HepG2 (cell line): ENCODE measurements at regions not wholly inside any gene's neighbourhood (a gene's known extent, or its start where the extent isn't known, plus 50 kb on each side); places are given as distances from the start of the nearest gene placed in this dataset.

Source experiments
- FOXM1 ChIP-seq: sonication (generic); formaldehyde crosslinking; IDR thresholded peaks from 2 replicates; pipeline ENCODE4 v1.5.0; 2020; ENCODE audit warnings: missing genetic modification reagents
- GABPB1 ChIP-seq: IDR thresholded peaks from 2 replicates; pipeline ENCODE4 v1.6.1; 2016; ENCODE audit warnings: mild to moderate bottlenecking, missing genetic modification reagents, moderate library complexity, missing compliant biosample characterization
- GFI1 ChIP-seq: sonication (generic); formaldehyde crosslinking; IDR thresholded peaks from 2 replicates; pipeline ENCODE4 v1.5.0; 2020; ENCODE audit warnings: missing genetic modification reagents, mild to moderate bottlenecking, borderline replicate concordance
- HNRNPL ChIP-seq: fragments of 200-400 bp; formaldehyde crosslinking; IDR thresholded peaks from 2 replicates; pipeline ENCODE4 v1.6.1; 2017; ENCODE audit warnings: mild to moderate bottlenecking, low read depth, low read length
- KAT2B ChIP-seq: fragments of 150-350 bp; IDR thresholded peaks from 2 replicates; pipeline ENCODE4 v1.6.1; 2014; ENCODE audit warnings: low read depth, low read length, borderline replicate concordance
- MEF2D ChIP-seq: sonication (generic); formaldehyde crosslinking; IDR thresholded peaks from 2 replicates; pipeline ENCODE4 v1.5.1; 2020; ENCODE audit warnings: mild to moderate bottlenecking, missing genetic modification reagents
- NBN ChIP-seq: fragments of 450-650 bp; conservative IDR thresholded peaks from 2 replicates; pipeline ENCODE4 v1.6.1; 2017
- NCOA1 ChIP-seq: sonication (generic); formaldehyde crosslinking; IDR thresholded peaks from 2 replicates; pipeline ENCODE4 v1.9.0; 2021; ENCODE audit warnings: missing genetic modification reagents
- REXO4 ChIP-seq: sonication (generic); formaldehyde crosslinking; IDR thresholded peaks from 2 replicates; pipeline ENCODE4 v1.8.0; 2022; ENCODE audit warnings: missing genetic modification reagents, mild to moderate bottlenecking, borderline replicate concordance
- RFX5 ChIP-seq: IDR thresholded peaks from 2 replicates; pipeline ENCODE4 v1.6.1; 2011; ENCODE audit warnings: low read depth, low read length, improper control_type of control experiment
- ZNF557 ChIP-seq: sonication (generic); formaldehyde crosslinking; IDR thresholded peaks from 2 replicates; pipeline ENCODE4 v1.4.0; 2020; ENCODE audit warnings: missing genetic modification reagents
- ZNF672 ChIP-seq: sonication (generic); formaldehyde crosslinking; IDR thresholded peaks from 2 replicates; pipeline ENCODE4 v1.8.1; 2022; ENCODE audit warnings: missing genetic modification reagents
- ZNF773 ChIP-seq: sonication (generic); formaldehyde crosslinking; IDR thresholded peaks from 2 replicates; pipeline ENCODE4 v1.4.0; 2020; ENCODE audit warnings: missing genetic modification reagents, borderline replicate concordance
- ZSCAN29 ChIP-seq: sonication (generic); formaldehyde crosslinking; conservative IDR thresholded peaks from 2 replicates; pipeline ENCODE4 v1.4.0; 2020; ENCODE audit warnings: mild to moderate bottlenecking, missing genetic modification reagents
- TF ChIP-seq, protein P1 (sequence below): sonication (generic); formaldehyde crosslinking; IDR thresholded peaks from 2 replicates; pipeline ENCODE4 v1.5.1; 2020; ENCODE audit warnings: mild to moderate bottlenecking, missing genetic modification reagents, borderline replicate concordance
- TF ChIP-seq, protein P2 (sequence below): IDR thresholded peaks from 2 replicates; pipeline ENCODE4 v1.4.0; 2020; ENCODE audit warnings: mild to moderate bottlenecking, missing genetic modification reagents
- TF ChIP-seq, protein P3 (sequence below): sonication (generic); formaldehyde crosslinking; IDR thresholded peaks from 2 replicates; pipeline ENCODE4 v1.5.0; 2020; ENCODE audit warnings: missing genetic modification reagents
- TF ChIP-seq, protein P4 (sequence below): sonication (generic); formaldehyde crosslinking; IDR thresholded peaks from 2 replicates; pipeline ENCODE4 v1.4.0; 2020; ENCODE audit warnings: missing genetic modification reagents
- TF ChIP-seq, protein P5 (sequence below): sonication (generic); formaldehyde crosslinking; conservative IDR thresholded peaks from 2 replicates; pipeline ENCODE4 v1.4.0; 2020; ENCODE audit warnings: missing genetic modification reagents
- TF ChIP-seq, protein P6 (sequence below): sonication (generic); formaldehyde crosslinking; IDR thresholded peaks from 2 replicates; pipeline ENCODE4 v1.8.1; 2022; ENCODE audit warnings: mild to moderate bottlenecking, missing genetic modification reagents

DNA sequence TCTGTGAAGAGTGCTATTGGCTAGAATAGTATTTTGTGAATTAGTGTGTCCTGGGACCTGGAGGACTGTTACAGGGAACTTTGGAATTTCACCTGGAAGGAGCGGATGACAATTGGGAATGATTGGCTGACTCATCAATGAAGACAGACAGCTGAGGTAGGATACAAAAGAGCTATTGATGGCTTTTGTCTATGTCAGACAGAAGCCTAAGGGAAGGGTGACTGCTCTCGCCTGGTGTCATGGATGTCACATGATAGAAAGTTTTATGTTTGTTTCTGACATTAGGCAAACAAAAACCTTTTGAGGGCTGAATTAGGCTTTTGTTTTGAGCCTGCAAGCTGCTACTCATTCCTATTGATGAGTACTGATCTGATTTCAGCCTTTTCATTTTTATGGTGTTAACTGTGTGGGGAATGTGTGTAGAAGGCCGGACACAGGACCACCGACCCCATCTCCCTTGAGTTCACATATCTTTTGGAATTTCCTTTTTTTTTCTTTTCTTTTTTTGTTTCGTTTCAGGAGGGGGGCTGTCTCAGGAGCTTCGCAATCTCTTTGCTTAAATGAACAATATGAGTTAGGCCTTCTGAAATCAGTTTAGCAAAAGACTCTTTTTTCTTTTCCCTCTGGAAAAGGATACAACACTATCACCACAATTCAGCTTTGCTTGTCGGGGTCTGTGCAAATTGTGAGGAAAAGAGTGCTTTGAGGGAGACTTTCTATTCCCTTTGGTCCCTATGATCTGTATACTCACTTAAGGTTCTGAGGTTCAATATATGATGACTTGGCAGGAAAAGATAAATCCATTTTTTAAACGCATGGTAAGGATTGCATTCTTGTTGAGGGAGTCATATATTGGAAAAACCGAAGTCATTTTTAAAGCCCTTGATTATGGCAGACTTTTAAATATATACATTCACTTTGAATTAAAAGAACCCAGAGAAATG, 207.9 kb upstream of the FIGN start (continued):
- TF ChIP-seq GABPB1 (CRISPR knock-in tag) (no peak), ZNF672 (CRISPR knock-in tag) (no peak), NBN (no peak), KAT2B (no peak), ZNF773 (CRISPR knock-in tag) (no peak), MEF2D (CRISPR knock-in tag) (no peak), FOXM1 (CRISPR knock-in tag) (no peak), RFX5 (no peak), ZSCAN29 (CRISPR knock-in tag) (no peak), GFI1 (CRISPR knock-in tag) (no peak; the same call in 1 of the 2 replicates), ZNF557 (CRISPR knock-in tag) (no peak), NCOA1 (CRISPR knock-in tag) (no peak), HNRNPL (no peak), REXO4 (no peak)
- TF ChIP-seq, protein P1, sequence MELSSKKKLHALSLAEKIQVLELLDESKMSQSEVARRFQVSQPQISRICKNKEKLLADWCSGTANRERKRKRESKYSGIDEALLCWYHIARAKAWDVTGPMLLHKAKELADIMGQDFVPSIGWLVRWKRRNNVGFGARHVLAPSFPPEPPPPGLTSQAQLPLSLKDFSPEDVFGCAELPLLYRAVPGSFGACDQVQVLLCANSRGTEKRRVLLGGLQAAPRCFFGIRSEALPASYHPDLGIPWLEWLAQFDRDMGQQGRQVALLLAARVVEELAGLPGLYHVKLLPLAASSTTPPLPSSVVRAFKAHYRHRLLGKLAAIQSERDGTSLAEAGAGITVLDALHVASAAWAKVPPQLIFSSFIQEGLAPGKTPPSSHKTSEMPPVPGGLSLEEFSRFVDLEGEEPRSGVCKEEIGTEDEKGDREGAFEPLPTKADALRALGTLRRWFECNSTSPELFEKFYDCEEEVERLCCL (CRISPR knock-in tag) = no peak
- TF ChIP-seq, protein P2, sequence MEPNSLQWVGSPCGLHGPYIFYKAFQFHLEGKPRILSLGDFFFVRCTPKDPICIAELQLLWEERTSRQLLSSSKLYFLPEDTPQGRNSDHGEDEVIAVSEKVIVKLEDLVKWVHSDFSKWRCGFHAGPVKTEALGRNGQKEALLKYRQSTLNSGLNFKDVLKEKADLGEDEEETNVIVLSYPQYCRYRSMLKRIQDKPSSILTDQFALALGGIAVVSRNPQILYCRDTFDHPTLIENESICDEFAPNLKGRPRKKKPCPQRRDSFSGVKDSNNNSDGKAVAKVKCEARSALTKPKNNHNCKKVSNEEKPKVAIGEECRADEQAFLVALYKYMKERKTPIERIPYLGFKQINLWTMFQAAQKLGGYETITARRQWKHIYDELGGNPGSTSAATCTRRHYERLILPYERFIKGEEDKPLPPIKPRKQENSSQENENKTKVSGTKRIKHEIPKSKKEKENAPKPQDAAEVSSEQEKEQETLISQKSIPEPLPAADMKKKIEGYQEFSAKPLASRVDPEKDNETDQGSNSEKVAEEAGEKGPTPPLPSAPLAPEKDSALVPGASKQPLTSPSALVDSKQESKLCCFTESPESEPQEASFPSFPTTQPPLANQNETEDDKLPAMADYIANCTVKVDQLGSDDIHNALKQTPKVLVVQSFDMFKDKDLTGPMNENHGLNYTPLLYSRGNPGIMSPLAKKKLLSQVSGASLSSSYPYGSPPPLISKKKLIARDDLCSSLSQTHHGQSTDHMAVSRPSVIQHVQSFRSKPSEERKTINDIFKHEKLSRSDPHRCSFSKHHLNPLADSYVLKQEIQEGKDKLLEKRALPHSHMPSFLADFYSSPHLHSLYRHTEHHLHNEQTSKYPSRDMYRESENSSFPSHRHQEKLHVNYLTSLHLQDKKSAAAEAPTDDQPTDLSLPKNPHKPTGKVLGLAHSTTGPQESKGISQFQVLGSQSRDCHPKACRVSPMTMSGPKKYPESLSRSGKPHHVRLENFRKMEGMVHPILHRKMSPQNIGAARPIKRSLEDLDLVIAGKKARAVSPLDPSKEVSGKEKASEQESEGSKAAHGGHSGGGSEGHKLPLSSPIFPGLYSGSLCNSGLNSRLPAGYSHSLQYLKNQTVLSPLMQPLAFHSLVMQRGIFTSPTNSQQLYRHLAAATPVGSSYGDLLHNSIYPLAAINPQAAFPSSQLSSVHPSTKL (CRISPR knock-in tag) = peak; percentile 96
- TF ChIP-seq, protein P3, sequence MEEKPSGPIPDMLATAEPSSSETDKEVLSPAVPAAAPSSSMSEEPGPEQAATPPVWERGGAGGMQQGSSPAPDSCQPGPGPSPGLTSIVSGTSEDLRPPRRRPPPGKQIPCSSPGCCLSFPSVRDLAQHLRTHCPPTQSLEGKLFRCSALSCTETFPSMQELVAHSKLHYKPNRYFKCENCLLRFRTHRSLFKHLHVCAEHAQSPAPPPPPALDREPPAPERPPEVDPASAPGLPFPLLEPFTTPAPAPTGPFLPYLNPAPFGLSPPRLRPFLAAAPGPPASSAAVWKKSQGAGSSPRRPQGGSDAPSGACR = no peak
- TF ChIP-seq, protein P4, sequence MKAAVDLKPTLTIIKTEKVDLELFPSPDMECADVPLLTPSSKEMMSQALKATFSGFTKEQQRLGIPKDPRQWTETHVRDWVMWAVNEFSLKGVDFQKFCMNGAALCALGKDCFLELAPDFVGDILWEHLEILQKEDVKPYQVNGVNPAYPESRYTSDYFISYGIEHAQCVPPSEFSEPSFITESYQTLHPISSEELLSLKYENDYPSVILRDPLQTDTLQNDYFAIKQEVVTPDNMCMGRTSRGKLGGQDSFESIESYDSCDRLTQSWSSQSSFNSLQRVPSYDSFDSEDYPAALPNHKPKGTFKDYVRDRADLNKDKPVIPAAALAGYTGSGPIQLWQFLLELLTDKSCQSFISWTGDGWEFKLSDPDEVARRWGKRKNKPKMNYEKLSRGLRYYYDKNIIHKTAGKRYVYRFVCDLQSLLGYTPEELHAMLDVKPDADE (CRISPR knock-in tag) = no peak
- TF ChIP-seq, protein P5, sequence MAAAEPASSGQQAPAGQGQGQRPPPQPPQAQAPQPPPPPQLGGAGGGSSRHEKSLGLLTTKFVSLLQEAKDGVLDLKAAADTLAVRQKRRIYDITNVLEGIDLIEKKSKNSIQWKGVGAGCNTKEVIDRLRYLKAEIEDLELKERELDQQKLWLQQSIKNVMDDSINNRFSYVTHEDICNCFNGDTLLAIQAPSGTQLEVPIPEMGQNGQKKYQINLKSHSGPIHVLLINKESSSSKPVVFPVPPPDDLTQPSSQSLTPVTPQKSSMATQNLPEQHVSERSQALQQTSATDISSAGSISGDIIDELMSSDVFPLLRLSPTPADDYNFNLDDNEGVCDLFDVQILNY = no peak
- TF ChIP-seq, protein P6, sequence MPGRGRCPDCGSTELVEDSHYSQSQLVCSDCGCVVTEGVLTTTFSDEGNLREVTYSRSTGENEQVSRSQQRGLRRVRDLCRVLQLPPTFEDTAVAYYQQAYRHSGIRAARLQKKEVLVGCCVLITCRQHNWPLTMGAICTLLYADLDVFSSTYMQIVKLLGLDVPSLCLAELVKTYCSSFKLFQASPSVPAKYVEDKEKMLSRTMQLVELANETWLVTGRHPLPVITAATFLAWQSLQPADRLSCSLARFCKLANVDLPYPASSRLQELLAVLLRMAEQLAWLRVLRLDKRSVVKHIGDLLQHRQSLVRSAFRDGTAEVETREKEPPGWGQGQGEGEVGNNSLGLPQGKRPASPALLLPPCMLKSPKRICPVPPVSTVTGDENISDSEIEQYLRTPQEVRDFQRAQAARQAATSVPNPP = no peak
